WERI-Rb-1 (cell line): ENCODE measurements at regions not wholly inside any gene's neighbourhood (a gene's known extent, or its start where the extent isn't known, plus 50 kb on each side); places are given as distances from the start of the nearest gene placed in this dataset.
A peak's percentile ranks its signal among the peaks of the same experiment; 100 is the strongest.
"Not testable (repeated sequence)": the region's sequence is repeated elsewhere in the genome, so short reads cannot be mapped to it uniquely, and the experiment has no call there.

ENCODE experiments used
- DNase-seq: peaks from one replicate; pipeline ENCODE4 v3.0.0-alpha.2; 2020
- H3K27ac ChIP-seq: fragments of 250-450 bp; sonication (Bioruptor Pico); 2 replicates; pipeline ENCODE4 v1.5.1; 2020; ENCODE audit warnings: mild to moderate bottlenecking, moderate library complexity
- H3K27me3 ChIP-seq: fragments of 250-450 bp; sonication (Bioruptor Pico); 2 replicates; pipeline ENCODE4 v1.5.1; 2021; ENCODE audit warnings: mild to moderate bottlenecking, low read depth, moderate library complexity; ENCODE audit not compliant: insufficient read depth, severe bottlenecking
- H3K36me3 ChIP-seq: fragments of 250-450 bp; sonication (Bioruptor Pico); 2 replicates; pipeline ENCODE4 v1.5.1; 2020; ENCODE audit warnings: mild to moderate bottlenecking, moderate library complexity
- H3K4me3 ChIP-seq: 2 replicates; pipeline ENCODE4 v1.5.1; 2011; ENCODE audit warnings: low read depth, mild to moderate bottlenecking, control low read depth, low read length
- H3K9me3 ChIP-seq: fragments of 250-450 bp; sonication (Bioruptor Pico); 2 replicates; pipeline ENCODE4 v1.5.1; 2021; ENCODE audit warnings: mild to moderate bottlenecking, moderate library complexity; ENCODE audit not compliant: severe bottlenecking
- CTCF ChIP-seq: IDR thresholded peaks from 2 replicates; pipeline ENCODE4 v1.5.1; 2011; ENCODE audit warnings: low read depth, mild to moderate bottlenecking, control low read depth, inconsistent platforms, low read length

DNA sequence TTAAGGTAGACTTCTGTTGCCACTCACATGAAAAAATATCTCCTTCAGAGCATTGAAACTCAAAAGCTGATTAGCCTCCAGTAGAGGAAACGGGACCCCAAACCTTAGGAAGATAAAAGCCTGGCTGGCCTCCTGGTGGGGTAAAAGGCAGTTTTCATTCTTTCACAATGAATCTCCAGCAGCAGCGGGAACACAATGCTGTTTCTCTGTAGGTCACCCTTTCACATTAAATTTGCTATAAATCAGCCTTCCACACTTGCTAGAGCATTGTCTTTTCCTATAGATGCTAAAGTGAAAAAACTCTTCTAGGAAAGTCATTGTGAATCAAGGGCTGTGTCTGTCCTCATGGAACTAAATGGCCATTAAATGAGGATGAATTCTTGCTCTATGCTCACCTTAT, 207.3 kb upstream of the MAGEB2 start:
- H3K9me3 ChIP-seq = no peaks in the 10 kb centered on the region
- no peaks in the 10 kb centered on the region for H3K36me3 ChIP-seq
- DNase-seq = no peak
- no peak overlapping the region for H3K27ac ChIP-seq
- no peaks in the 10 kb centered on the region for H3K27me3 ChIP-seq
- no peak for TF ChIP-seq CTCF
- no peak overlapping the region for H3K4me3 ChIP-seq

GRCh38 chrX:30010471-30010870, 204.9 kb upstream of the MAGEB2 start:
- Histone ChIP-seq H3K9me3 (no peaks in the 10 kb centered on the region), H3K36me3 (no peaks in the 10 kb centered on the region), H3K27me3 (no peaks in the 10 kb centered on the region), H3K4me3 (no peak overlapping the region), H3K27ac (no peak overlapping the region)
- no peak for TF ChIP-seq CTCF
- DNase-seq = no peak

GRCh38 chrX:30015440-30015839, 199.9 kb upstream of the MAGEB2 start:
- Histone ChIP-seq H3K27me3 (no peaks in the 10 kb centered on the region), H3K9me3 (no peaks in the 10 kb centered on the region), H3K36me3 (no peaks in the 10 kb centered on the region), H3K27ac (no peak overlapping the region), H3K4me3 (no peak overlapping the region)
- DNase-seq = no peak
- no peak for TF ChIP-seq CTCF

DNA sequence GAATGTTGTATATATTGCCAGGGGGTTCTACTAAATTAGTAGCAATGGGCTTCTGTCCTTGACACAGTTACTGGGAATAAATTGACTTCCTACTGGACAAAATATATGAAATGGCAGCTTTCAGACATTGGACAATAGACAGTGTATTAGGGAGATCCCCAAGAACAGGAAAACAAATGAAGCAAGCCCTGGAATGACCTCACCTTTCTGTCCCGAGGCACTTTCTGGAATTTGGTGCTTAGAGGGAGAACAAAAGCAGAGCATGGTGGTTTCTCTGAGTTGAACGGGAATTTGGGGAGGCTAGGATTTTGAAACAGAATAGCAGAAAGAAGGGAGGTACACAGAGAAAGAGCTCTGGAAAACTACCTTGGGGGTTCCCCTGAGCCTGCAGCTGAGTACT, 187.7 kb upstream of the MAGEB2 start:
- no peak for TF ChIP-seq CTCF
- no peak overlapping the region for H3K4me3 ChIP-seq
- no peak for DNase-seq
- H3K27ac ChIP-seq = no peak overlapping the region
- H3K36me3 ChIP-seq = no peaks in the 10 kb centered on the region
- H3K9me3 ChIP-seq = no peaks in the 10 kb centered on the region
- peaks cover 4% of the 10 kb centered on the region for H3K27me3 ChIP-seq

DNA sequence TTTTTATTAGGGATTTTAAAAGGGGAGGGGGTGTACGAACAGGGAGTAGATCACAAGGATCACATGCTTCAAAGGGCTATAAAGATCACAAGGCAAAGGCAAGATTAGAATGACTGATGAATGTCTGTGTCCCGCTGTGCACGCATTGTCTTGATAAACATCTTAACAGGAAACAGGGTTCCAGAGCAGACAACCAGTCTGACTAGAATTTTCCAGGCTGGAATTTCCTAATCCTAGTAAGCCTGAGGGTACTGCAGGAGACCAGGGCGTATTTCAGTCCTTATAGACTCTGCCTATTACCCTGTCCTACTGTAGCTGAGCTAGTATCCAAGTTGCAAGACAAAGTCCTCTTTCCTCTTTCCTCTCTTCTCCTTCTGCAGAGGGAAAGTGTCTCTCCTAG, 179.0 kb upstream of the MAGEB2 start:
- H3K4me3 ChIP-seq, DNase-seq, H3K27me3 ChIP-seq, H3K36me3 ChIP-seq, H3K9me3 ChIP-seq, H3K27ac ChIP-seq: not testable (repeated sequence)

DNA sequence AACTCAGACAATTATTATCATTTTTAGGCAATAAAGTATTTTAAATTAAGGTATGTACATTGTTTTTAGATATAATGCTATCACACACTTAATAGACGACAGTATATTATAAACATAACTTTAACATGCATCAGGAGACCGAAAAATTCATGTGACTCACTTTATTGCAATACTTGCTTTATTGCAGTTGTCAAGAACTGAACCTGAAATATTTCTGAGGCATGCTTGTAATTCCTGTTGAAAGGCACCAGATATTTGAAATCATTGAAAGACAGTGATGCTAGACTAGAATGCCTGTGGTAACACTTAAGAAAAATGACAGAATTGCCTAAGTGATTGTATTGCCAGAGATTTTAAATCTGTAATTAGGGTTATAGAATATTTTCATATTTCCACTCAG, 175.6 kb upstream of the MAGEB2 start:
- H3K9me3 ChIP-seq = no peaks in the 10 kb centered on the region
- no peak overlapping the region for H3K27ac ChIP-seq
- no peak overlapping the region for H3K4me3 ChIP-seq
- no peak for TF ChIP-seq CTCF
- no peaks in the 10 kb centered on the region for H3K36me3 ChIP-seq
- peaks cover 9% of the 10 kb centered on the region for H3K27me3 ChIP-seq
- DNase-seq = no peak

DNA sequence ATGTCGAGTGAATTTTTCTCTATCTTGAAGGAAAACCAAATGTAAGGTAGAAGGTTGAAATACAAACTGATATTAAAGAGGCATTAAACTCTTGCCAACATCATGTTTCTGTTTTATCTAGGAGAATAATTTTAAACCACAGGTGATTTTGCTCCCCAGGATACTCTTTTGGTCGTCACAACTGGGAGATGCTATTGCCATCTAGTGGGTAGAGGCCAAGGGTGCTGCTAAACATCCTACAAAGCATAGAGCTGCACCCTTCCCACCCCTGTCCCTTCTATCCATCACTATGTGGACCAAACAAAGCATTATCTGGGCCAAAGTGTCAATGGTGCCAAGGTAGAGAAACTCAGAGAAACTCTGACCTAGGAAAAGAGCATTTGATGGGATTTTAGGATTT, 154.6 kb upstream of the MAGEB2 start:
- Histone ChIP-seq H3K9me3 (no peaks in the 10 kb centered on the region), H3K27ac (no peak overlapping the region), H3K27me3 (peaks cover 4% of the 10 kb centered on the region), H3K4me3 (no peak overlapping the region), H3K36me3 (no peaks in the 10 kb centered on the region)
- peak; percentile 59 for TF ChIP-seq CTCF
- DNase-seq = no peak
